ENCODE measurements at regions not wholly inside any gene's neighbourhood (a gene's known extent, or its start where the extent isn't known, plus 50 kb on each side); places are given as distances from the start of the nearest gene placed in this dataset.
"Not testable (repeated sequence)": the region's sequence is repeated elsewhere in the genome, so short reads cannot be mapped to it uniquely, and the experiment has no call there.

- DNase-seq (ENCODE audit: low spot score); in situ Hi-C loops (cut with MboI; ENCODE audit: low sequenced_read_pairs, unreplicated experiment): not testable (repeated sequence)
Observed at GRCh38 chr16:18161224-18161623, 175.3 kb downstream of the NPIPA8 start.

GRCh38 chr16:18159185-18159584 is 177.4 kb downstream of the NPIPA8 start:
- DNase-seq (ENCODE audit: low spot score); in situ Hi-C loops (cut with MboI; ENCODE audit: low sequenced_read_pairs, unreplicated experiment): not testable (repeated sequence)

- in situ Hi-C loops (cut with MboI; ENCODE audit: low sequenced_read_pairs, unreplicated experiment); DNase-seq (ENCODE audit: low spot score): not testable (repeated sequence)
Observed at GRCh38 chr16:18157854-18158253, 178.7 kb downstream of the NPIPA8 start.

- DNase-seq (ENCODE audit: low spot score); in situ Hi-C loops (cut with MboI; ENCODE audit: low sequenced_read_pairs, unreplicated experiment): not testable (repeated sequence)
Observed at GRCh38 chr16:18152832-18153231, 183.7 kb downstream of the NPIPA8 start.

- DNase-seq (ENCODE audit: low spot score); in situ Hi-C loops (cut with MboI; ENCODE audit: low sequenced_read_pairs, unreplicated experiment): not testable (repeated sequence)
Observed at GRCh38 chr16:18148132-18148531, 188.4 kb downstream of the NPIPA8 start.

- in situ Hi-C loops (cut with MboI; ENCODE audit: low sequenced_read_pairs, unreplicated experiment); DNase-seq (ENCODE audit: low spot score): not testable (repeated sequence)
Observed at GRCh38 chr16:18146601-18147142, 189.9 kb downstream of the NPIPA8 start.

- in situ Hi-C loops (cut with MboI; ENCODE audit: low sequenced_read_pairs, unreplicated experiment) = not testable (repeated sequence)
Observed at GRCh38 chr16:18142066-18142465, 194.5 kb downstream of the NPIPA8 start.

GRCh38 chr16:18136288-18136687 is 200.2 kb downstream of the NPIPA8 start:
- in situ Hi-C loops (cut with MboI; ENCODE audit: low sequenced_read_pairs, unreplicated experiment); DNase-seq (ENCODE audit: low spot score): not testable (repeated sequence)

More at GRCh38 chr16:18142066-18142465, 194.5 kb downstream of the NPIPA8 start:
- DNase-seq (ENCODE audit: low spot score) = not testable (repeated sequence)

- in situ Hi-C loops (cut with MboI; ENCODE audit: low sequenced_read_pairs, unreplicated experiment); DNase-seq (ENCODE audit: low spot score): not testable (repeated sequence)
Observed at GRCh38 chr16:18135024-18135423, 201.5 kb downstream of the NPIPA8 start.

GRCh38 chr16:18131587-18131986 is 204.9 kb downstream of the NPIPA8 start:
- in situ Hi-C loops (cut with MboI; ENCODE audit: low sequenced_read_pairs, unreplicated experiment); DNase-seq (ENCODE audit: low spot score): not testable (repeated sequence)

- DNase-seq (ENCODE audit: low spot score); in situ Hi-C loops (cut with MboI; ENCODE audit: low sequenced_read_pairs, unreplicated experiment): not testable (repeated sequence)
Observed at GRCh38 chr16:18130478-18131120, 205.9 kb downstream of the NPIPA8 start.

- in situ Hi-C loops (cut with MboI; ENCODE audit: low sequenced_read_pairs, unreplicated experiment); DNase-seq (ENCODE audit: low spot score): not testable (repeated sequence)
Observed at GRCh38 chr16:18127033-18127432, 209.5 kb downstream of the NPIPA8 start.

- DNase-seq (ENCODE audit: low spot score); in situ Hi-C loops (cut with MboI; ENCODE audit: low sequenced_read_pairs, unreplicated experiment): not testable (repeated sequence)
Observed at GRCh38 chr16:18119092-18119491, 217.4 kb downstream of the NPIPA8 start.

- in situ Hi-C loops (cut with MboI; ENCODE audit: low sequenced_read_pairs, unreplicated experiment); DNase-seq (ENCODE audit: low spot score): not testable (repeated sequence)
Observed at GRCh38 chr16:18118684-18119083, 217.9 kb downstream of the NPIPA8 start.

- in situ Hi-C loops (cut with MboI; ENCODE audit: low sequenced_read_pairs, unreplicated experiment); DNase-seq (ENCODE audit: low spot score): not testable (repeated sequence)
Observed at GRCh38 chr16:18118071-18118470, 218.5 kb downstream of the NPIPA8 start.

GRCh38 chr16:18104412-18104811 is 232.1 kb downstream of the NPIPA8 start:
- DNase-seq (ENCODE audit: low spot score); in situ Hi-C loops (cut with MboI; ENCODE audit: low sequenced_read_pairs, unreplicated experiment): not testable (repeated sequence)

- DNase-seq (ENCODE audit: low spot score); in situ Hi-C loops (cut with MboI; ENCODE audit: low sequenced_read_pairs, unreplicated experiment): not testable (repeated sequence)
Observed at GRCh38 chr16:18101077-18101476, 235.5 kb downstream of the NPIPA8 start.

- DNase-seq (ENCODE audit: low spot score); in situ Hi-C loops (cut with MboI; ENCODE audit: low sequenced_read_pairs, unreplicated experiment): not testable (repeated sequence)
Observed at GRCh38 chr16:18092605-18093004, 243.9 kb downstream of the NPIPA8 start.

- in situ Hi-C loops (cut with MboI; ENCODE audit: low sequenced_read_pairs, unreplicated experiment); DNase-seq (ENCODE audit: low spot score): not testable (repeated sequence)
Observed at GRCh38 chr16:18080658-18081363, 255.7 kb downstream of the NPIPA8 start.

All from GM13976 (cell line).